K562 (cell line): ENCODE measurements at regions not wholly inside any gene's neighbourhood (a gene's known extent, or its start where the extent isn't known, plus 50 kb on each side); places are given as distances from the start of the nearest gene placed in this dataset.

Source experiments
- ATAC-seq: fragments of 200-7000 bp; cut with Tn5 transposase; 3 replicates; pipeline ENCODE4 v1.9.1; 2020; ENCODE audit warnings: moderate library complexity
- BruUV-seq: library from RNA; stranded (reverse); fragments of 400-500 nt; replicated peaks from 2 replicates; lab custom pipeline; 2021; lab: Mats Ljungman, UMichigan
- CTCF ChIA-PET: fragments of 300-600 bp; formaldehyde crosslinking; extraction: SDS; loops from one replicate; lab custom pipeline; 2021; ENCODE audit warnings: low intra/inter-chr PET ratio; lab: Yijun Ruan, JAX
- POLR2A ChIA-PET: fragments of 300-600, 350-650 bp; sonication (Branson Sonifier 250); formaldehyde crosslinking; extraction: SDS; loops from one replicate; lab custom pipeline; 2021; ENCODE audit warnings: antibody characterized with exemption, inconsistent platforms; lab: Yijun Ruan, JAX
- DNase-seq, 4 experiments: peaks; one replicate each; pipeline versions ENCODE4 v3.0.0 to v3.0.0-alpha.2; 2011 to 2018; ENCODE audit warnings: low spot score in 3 of 4, mixed read lengths in 3 of 4; ENCODE audit errors: extremely low read depth in 1 of 4
- FAIRE-seq: peaks from 2 replicates; lab custom pipeline; 2011; peaks lifted over from hg19 to GRCh38; lab: Jason Lieb, UNC
- H2AFZ ChIP-seq: 2 replicates; pipeline ENCODE4 v1.6.0; 2011; ENCODE audit warnings: low read depth, low read length, control low read depth, inconsistent platforms
- H3K27ac ChIP-seq: fragments of 200-600 bp; 3 replicates; pipeline ENCODE4 v1.8.0; 2011; ENCODE audit warnings: low read depth, mild to moderate bottlenecking, control low read depth, inconsistent platforms, low read length, moderate library complexity, mixed read lengths; ENCODE audit errors: extremely low read depth
- H3K27me3 ChIP-seq, 2 experiments: fragments of 300-600 bp in 1 of 2; 2 replicates in 1 of 2; 3 replicates in 1 of 2; pipeline versions ENCODE4 v1.6.0 to v1.8.0; 2011; ENCODE audit warnings: inconsistent platforms in 2 of 2, low read length in 2 of 2, mild to moderate bottlenecking in 1 of 2, mixed read lengths in 1 of 2, moderate library complexity in 1 of 2; ENCODE audit not compliant: control insufficient read depth in 2 of 2, insufficient read depth in 2 of 2
- H3K36me3 ChIP-seq: fragments of 300-600 bp; 3 replicates; pipeline ENCODE4 v1.8.0; 2011; ENCODE audit warnings: mild to moderate bottlenecking, low read length, inconsistent platforms; ENCODE audit not compliant: control insufficient read depth, insufficient read depth
- H3K4me1 ChIP-seq, 2 experiments: fragments of 200-600 bp in 1 of 2; replicated peaks in 1 of 2; 2 replicates in 1 of 2; 3 replicates in 1 of 2; pipeline versions ENCODE4 v1.5.1 to v1.8.0; 2011; ENCODE audit warnings: inconsistent platforms in 2 of 2, low read length in 2 of 2, mild to moderate bottlenecking in 1 of 2, mixed read lengths in 1 of 2, moderate library complexity in 1 of 2; ENCODE audit not compliant: control insufficient read depth in 2 of 2, insufficient read depth in 2 of 2
- H3K4me2 ChIP-seq: 2 replicates; pipeline ENCODE4 v1.6.1; 2011; ENCODE audit warnings: low read length, control low read depth, inconsistent platforms, mixed read lengths; ENCODE audit not compliant: insufficient read depth
- H3K4me3 ChIP-seq: fragments of 200-600 bp; sonication (generic), shearing (Covaris generic); 2 replicates; pipeline ENCODE4 v1.5.1; 2016; ENCODE audit warnings: control low read depth, inconsistent platforms
- H3K79me2 ChIP-seq: fragments of 200-600 bp; 3 replicates; pipeline ENCODE4 v1.8.0; 2011; ENCODE audit warnings: low read length, inconsistent platforms; ENCODE audit not compliant: control insufficient read depth, insufficient read depth
- H3K9ac ChIP-seq, 2 experiments: 2 replicates each; pipeline versions ENCODE4 v1.6.0 to v1.6.1; 2011; ENCODE audit warnings: low read depth in 2 of 2, low read length in 2 of 2, control low read depth in 1 of 2, inconsistent platforms in 1 of 2, mild to moderate bottlenecking in 1 of 2, mixed read lengths in 1 of 2; ENCODE audit not compliant: insufficient read depth in 1 of 2
- H3K9me1 ChIP-seq: one replicate; pipeline ENCODE4 v1.6.0; 2011; ENCODE audit warnings: inconsistent platforms, mild to moderate bottlenecking, low read length, moderate library complexity; ENCODE audit not compliant: control insufficient read depth, insufficient read depth
- H3K9me3 ChIP-seq: replicated peaks from 2 replicates; pipeline ENCODE4 v1.5.1; 2011; ENCODE audit warnings: low read depth, low read length, inconsistent platforms; ENCODE audit not compliant: control insufficient read depth, insufficient read depth
- H4K20me1 ChIP-seq: replicated peaks from 2 replicates; pipeline ENCODE4 v1.6.1; 2011; ENCODE audit warnings: low read length, inconsistent platforms, mixed read lengths; ENCODE audit not compliant: control insufficient read depth, insufficient read depth
- BHLHE40 ChIP-seq: IDR thresholded peaks from 2 replicates; pipeline ENCODE4 v1.6.1; 2011; ENCODE audit warnings: low read length, improper control_type of control experiment
- EZH2 ChIP-seq: IDR thresholded peaks from 2 replicates; pipeline ENCODE4 v1.6.1; 2012; ENCODE audit warnings: low read depth, mild to moderate bottlenecking, inconsistent platforms, low read length, borderline replicate concordance
- HNRNPUL1 ChIP-seq: fragments of 200-400 bp; formaldehyde crosslinking; IDR thresholded peaks from 2 replicates; pipeline ENCODE4 v1.6.1; 2017; ENCODE audit warnings: low read length
- KLF1 ChIP-seq: fragments of 450-650 bp; IDR thresholded peaks from 2 replicates; pipeline ENCODE4 v1.6.1; 2016; ENCODE audit warnings: missing genetic modification characterization, missing compliant biosample characterization
- NELFE ChIP-seq: IDR thresholded peaks from 2 replicates; pipeline ENCODE4 v1.6.1; 2011; ENCODE audit warnings: mild to moderate bottlenecking; ENCODE audit not compliant: insufficient read depth, insufficient read length
- TAF15 ChIP-seq: fragments of 200-400 bp; formaldehyde crosslinking; IDR thresholded peaks from 2 replicates; pipeline ENCODE4 v1.6.1; 2017; ENCODE audit warnings: mild to moderate bottlenecking, low read depth, low read length, moderate library complexity
- ZNF12 ChIP-seq: sonication (generic); formaldehyde crosslinking; IDR thresholded peaks from 2 replicates; pipeline ENCODE4 v1.4.0; 2020; ENCODE audit warnings: mild to moderate bottlenecking, missing genetic modification reagents
- ZNF239 ChIP-seq: fragments of 250-450 bp; sonication (Bioruptor Pico); IDR thresholded peaks from 2 replicates; pipeline ENCODE4 v1.4.0; 2020; ENCODE audit warnings: mild to moderate bottlenecking
- ZNF274 ChIP-seq: IDR thresholded peaks from 2 replicates; pipeline ENCODE4 v1.6.1; 2011; ENCODE audit warnings: low read depth, mild to moderate bottlenecking, low read length, moderate library complexity, borderline replicate concordance
- ZNF282 ChIP-seq: sonication (generic); formaldehyde crosslinking; IDR thresholded peaks from 2 replicates; pipeline ENCODE4 v1.8.1; 2023; ENCODE audit warnings: missing genetic modification reagents
- ZNF766 ChIP-seq: fragments of 200-800 bp; sonication (Bioruptor generic); conservative IDR thresholded peaks from 2 replicates; pipeline ENCODE4 v1.6.1; 2016; ENCODE audit warnings: missing genetic modification characterization, missing compliant biosample characterization
- WGBS: fragments of 100-300 bp; shearing (Covaris generic); methylation state at CpG from one replicate; pipeline ENCODE4 v1.1.6; 2016; ENCODE audit warnings: low coverage, mixed read lengths; ENCODE audit not compliant: insufficient coverage; ENCODE audit errors: missing lambda C conversion rate; 5-methylcytosine and 5-hydroxymethylcytosine counted together
- in situ Hi-C: fragments of 300-500 bp; cut with MboI; formaldehyde crosslinking; loops from 4 replicates; pipeline ENCODE4 v1.15.0; 2018; ENCODE audit warnings: inconsistent platforms, mixed read lengths
- intact Hi-C: fragments of 100-400 bp; cut with micrococcal nuclease; formaldehyde crosslinking; loops from 2 replicates; pipeline ENCODE4 v1.14.2; 2022
- TF ChIP-seq, protein P1 (sequence below): sonication (generic); formaldehyde crosslinking; IDR thresholded peaks from 2 replicates; pipeline ENCODE4 v1.8.1; 2022; ENCODE audit warnings: missing genetic modification reagents

DNA sequence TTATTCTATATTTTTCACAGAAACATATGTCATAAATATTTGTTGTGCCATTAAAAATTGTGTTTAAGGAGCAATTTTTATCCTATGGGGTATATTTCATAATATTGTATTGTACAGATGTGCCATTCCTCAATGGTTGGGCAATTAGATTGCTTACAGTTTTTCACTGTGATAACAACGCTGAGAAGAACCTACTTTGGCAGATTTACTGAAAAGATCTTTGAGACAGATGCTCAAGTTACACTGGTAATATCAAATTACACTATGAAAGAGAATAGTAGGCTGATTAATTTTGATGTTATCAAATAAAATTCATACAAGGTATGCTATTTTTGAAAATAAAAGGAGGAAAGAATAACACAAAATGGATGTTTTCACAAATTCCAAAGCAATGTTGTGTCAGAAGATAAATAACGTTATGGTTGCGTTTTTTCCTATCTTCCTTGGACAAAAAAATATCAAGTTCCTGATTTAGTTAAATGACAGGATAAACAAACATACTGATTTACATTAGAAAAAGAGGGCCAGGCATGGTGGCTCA lies 335.1 kb upstream of the ZNF521 start (continued):
- TF ChIP-seq ZNF12 (CRISPR knock-in tag): no peak

GRCh38 chr18:25685088-25685487 lies 333.1 kb upstream of the ZNF521 start:
- in situ Hi-C loops: no loop called here
- no TSS peak for BruUV-seq
- under 1% methylated on average over 4 of the region's 4 CpGs for WGBS

DNA sequence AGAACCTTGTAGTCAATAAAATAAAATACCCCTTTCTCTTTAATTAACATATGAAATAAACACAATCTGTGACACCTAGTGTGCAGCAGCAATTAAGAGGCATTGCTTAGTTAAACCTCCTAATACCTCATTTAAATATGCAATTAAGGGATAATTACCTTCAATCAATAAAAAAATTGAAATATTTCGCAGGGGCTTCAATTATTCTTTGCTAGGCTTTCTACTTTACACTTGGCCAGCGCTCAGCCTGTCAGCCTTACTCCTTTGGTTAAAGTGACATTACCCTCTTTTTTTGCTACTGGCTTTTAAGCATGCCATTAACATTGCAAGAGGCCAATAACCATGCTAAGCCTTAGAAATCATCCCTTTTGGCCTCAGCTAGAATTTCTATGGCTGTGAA lies 327.5 kb upstream of the ZNF521 start:
- TF ChIP-seq NELFE: no peak
- TF ChIP-seq ZNF274: no peak
- no peak for TF ChIP-seq ZNF239 (CRISPR knock-in tag)
- TF ChIP-seq ZNF282: no peak
- no peak for TF ChIP-seq HNRNPUL1
- TF ChIP-seq, protein P1, sequence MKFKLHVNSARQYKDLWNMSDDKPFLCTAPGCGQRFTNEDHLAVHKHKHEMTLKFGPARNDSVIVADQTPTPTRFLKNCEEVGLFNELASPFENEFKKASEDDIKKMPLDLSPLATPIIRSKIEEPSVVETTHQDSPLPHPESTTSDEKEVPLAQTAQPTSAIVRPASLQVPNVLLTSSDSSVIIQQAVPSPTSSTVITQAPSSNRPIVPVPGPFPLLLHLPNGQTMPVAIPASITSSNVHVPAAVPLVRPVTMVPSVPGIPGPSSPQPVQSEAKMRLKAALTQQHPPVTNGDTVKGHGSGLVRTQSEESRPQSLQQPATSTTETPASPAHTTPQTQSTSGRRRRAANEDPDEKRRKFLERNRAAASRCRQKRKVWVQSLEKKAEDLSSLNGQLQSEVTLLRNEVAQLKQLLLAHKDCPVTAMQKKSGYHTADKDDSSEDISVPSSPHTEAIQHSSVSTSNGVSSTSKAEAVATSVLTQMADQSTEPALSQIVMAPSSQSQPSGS (CRISPR knock-in tag): no peak
- no peak for TF ChIP-seq ZNF766
- no peak for TF ChIP-seq EZH2
- no peak for TF ChIP-seq BHLHE40
- H3K79me2 ChIP-seq: no peaks in the 10 kb centered on the region
- 0% methylated on average over 2 of the region's 2 CpGs for WGBS
- H3K27ac ChIP-seq: no peak overlapping the region
- BruUV-seq: no TSS peak
- H3K9me1 ChIP-seq: no peaks in the 10 kb centered on the region
- ATAC-seq (no peak), DNase-seq (no peak), FAIRE-seq (no peak)
- no peak overlapping the region for H2AFZ ChIP-seq
- no peaks in the 10 kb centered on the region for H3K27me3 ChIP-seq
- POLR2A ChIA-PET: no interaction called here
- H3K4me2 ChIP-seq: no peak overlapping the region
- no peaks in the 10 kb centered on the region for H3K36me3 ChIP-seq
- in situ Hi-C loops (no loop called here), intact Hi-C loops (loop anchor here (10.0 kb wide), 1 partner anchor 145 kb away; no protein-coding TSS in a partner anchor)
- no peak overlapping the region for H3K4me3 ChIP-seq
- H3K9ac ChIP-seq: no peak overlapping the region
- no peaks in the 10 kb centered on the region for H4K20me1 ChIP-seq
- CTCF ChIA-PET: no interaction called here
- no peaks in the 10 kb centered on the region for H3K9me3 ChIP-seq
- no peaks in the 10 kb centered on the region for H3K4me1 ChIP-seq

More at GRCh38 chr18:25685088-25685487, 333.1 kb upstream of the ZNF521 start:
- Histone ChIP-seq H3K9me1 (no peaks in the 10 kb centered on the region), H3K9me3 (no peaks in the 10 kb centered on the region), H3K79me2 (no peaks in the 10 kb centered on the region), H3K4me2 (no peak overlapping the region), H4K20me1 (no peaks in the 10 kb centered on the region), H3K27ac (no peak overlapping the region), H3K36me3 (no peaks in the 10 kb centered on the region), H3K9ac (no peak overlapping the region), H3K4me1 (no peaks in the 10 kb centered on the region), H2AFZ (no peak overlapping the region), H3K27me3 (no peaks in the 10 kb centered on the region), H3K4me3 (no peak overlapping the region)
- DNase-seq: no peak
- TF ChIP-seq TAF15 (no peak), KLF1 (tag) (no peak)
- no peak for ATAC-seq
- intact Hi-C loops: no loop called here
- no peak for FAIRE-seq
- POLR2A ChIA-PET: interaction anchor here (1.7 kb wide), 1 partner anchor 18 kb away, joined by 4 read pairs; no protein-coding TSS in a partner anchor
- CTCF ChIA-PET: no interaction called here
